HL-60 (cell line): ENCODE measurements at regions not wholly inside any gene's neighbourhood (a gene's known extent, or its start where the extent isn't known, plus 50 kb on each side); places are given as distances from the start of the nearest gene placed in this dataset.

ENCODE experiments used
- DNase-seq, 2 experiments: peaks; one replicate each; pipeline ENCODE4 v3.0.0-alpha.2; 2010 to 2020; ENCODE audit warnings: low read depth in 1 of 2, low spot score in 1 of 2
- H3K27ac ChIP-seq: fragments of 250-450 bp; sonication (Bioruptor Pico); replicated peaks from 2 replicates; pipeline ENCODE4 v1.5.1; 2020; ENCODE audit warnings: mild to moderate bottlenecking, moderate library complexity
- H3K27me3 ChIP-seq: fragments of 250-450 bp; sonication (Bioruptor Pico); 2 replicates; pipeline ENCODE4 v1.5.1; 2021; ENCODE audit warnings: mild to moderate bottlenecking, moderate library complexity; ENCODE audit not compliant: insufficient read depth, poor library complexity, severe bottlenecking
- H3K4me3 ChIP-seq: replicated peaks from 2 replicates; pipeline ENCODE4 v1.5.1; 2011; ENCODE audit warnings: mild to moderate bottlenecking, control low read depth, low read length; ENCODE audit not compliant: insufficient read depth
- GABPA ChIP-seq: IDR thresholded peaks from 2 replicates; pipeline ENCODE4 v1.6.1; 2012; ENCODE audit warnings: low read depth
- POLR2AphosphoS5 ChIP-seq: IDR thresholded peaks from 2 replicates; pipeline ENCODE4 v1.6.1; 2012; ENCODE audit warnings: low read depth
- SPI1 ChIP-seq: IDR thresholded peaks from 2 replicates; pipeline ENCODE4 v1.6.1; 2012; ENCODE audit warnings: low read depth, mild to moderate bottlenecking, borderline replicate concordance
- TF ChIP-seq, protein P1 (sequence below): IDR thresholded peaks from 2 replicates; pipeline ENCODE4 v1.6.1; 2012; ENCODE audit warnings: low read depth; ENCODE audit not compliant: insufficient replicate concordance
- TF ChIP-seq, protein P2 (sequence below): IDR thresholded peaks from one replicate; pipeline ENCODE4 v1.5.1; 2011; ENCODE audit warnings: low read length, control low read depth, inconsistent platforms; ENCODE audit not compliant: insufficient read depth

DNA sequence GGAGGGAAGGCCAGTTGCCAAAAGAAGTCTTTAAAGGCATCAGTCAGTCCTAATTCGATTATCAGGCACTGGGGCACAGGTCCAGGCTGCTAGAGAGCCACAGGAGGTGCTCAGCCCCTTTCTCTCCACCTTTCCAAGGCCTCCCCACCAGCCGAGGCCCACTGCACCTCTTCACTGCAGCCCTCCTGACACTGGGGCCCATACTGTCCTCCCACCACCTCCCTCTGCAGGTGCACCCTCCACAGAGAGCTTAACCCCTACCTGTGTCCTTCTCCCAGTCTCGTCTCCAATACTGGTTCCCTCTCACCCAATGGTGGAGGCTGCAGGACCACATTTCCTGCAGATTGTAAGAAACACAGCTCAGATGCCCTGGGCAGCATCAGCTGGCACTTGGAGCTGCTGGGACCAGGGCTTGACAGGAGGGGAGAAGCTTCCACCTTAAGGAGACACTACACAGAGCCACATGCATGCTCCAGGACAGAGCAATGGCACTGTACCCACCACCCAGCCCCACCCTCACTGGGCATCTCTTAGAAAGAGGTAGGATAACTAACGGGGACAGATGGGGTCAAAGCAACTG lies 81.6 kb upstream of the PRR20G start:
- Histone ChIP-seq H3K27ac (no peak overlapping the region), H3K27me3 (peaks cover 7% of the 10 kb centered on the region), H3K4me3 (no peak overlapping the region)
- TF ChIP-seq, protein P1, sequence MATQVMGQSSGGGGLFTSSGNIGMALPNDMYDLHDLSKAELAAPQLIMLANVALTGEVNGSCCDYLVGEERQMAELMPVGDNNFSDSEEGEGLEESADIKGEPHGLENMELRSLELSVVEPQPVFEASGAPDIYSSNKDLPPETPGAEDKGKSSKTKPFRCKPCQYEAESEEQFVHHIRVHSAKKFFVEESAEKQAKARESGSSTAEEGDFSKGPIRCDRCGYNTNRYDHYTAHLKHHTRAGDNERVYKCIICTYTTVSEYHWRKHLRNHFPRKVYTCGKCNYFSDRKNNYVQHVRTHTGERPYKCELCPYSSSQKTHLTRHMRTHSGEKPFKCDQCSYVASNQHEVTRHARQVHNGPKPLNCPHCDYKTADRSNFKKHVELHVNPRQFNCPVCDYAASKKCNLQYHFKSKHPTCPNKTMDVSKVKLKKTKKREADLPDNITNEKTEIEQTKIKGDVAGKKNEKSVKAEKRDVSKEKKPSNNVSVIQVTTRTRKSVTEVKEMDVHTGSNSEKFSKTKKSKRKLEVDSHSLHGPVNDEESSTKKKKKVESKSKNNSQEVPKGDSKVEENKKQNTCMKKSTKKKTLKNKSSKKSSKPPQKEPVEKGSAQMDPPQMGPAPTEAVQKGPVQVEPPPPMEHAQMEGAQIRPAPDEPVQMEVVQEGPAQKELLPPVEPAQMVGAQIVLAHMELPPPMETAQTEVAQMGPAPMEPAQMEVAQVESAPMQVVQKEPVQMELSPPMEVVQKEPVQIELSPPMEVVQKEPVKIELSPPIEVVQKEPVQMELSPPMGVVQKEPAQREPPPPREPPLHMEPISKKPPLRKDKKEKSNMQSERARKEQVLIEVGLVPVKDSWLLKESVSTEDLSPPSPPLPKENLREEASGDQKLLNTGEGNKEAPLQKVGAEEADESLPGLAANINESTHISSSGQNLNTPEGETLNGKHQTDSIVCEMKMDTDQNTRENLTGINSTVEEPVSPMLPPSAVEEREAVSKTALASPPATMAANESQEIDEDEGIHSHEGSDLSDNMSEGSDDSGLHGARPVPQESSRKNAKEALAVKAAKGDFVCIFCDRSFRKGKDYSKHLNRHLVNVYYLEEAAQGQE, result no peak
- TF ChIP-seq, protein P2, sequence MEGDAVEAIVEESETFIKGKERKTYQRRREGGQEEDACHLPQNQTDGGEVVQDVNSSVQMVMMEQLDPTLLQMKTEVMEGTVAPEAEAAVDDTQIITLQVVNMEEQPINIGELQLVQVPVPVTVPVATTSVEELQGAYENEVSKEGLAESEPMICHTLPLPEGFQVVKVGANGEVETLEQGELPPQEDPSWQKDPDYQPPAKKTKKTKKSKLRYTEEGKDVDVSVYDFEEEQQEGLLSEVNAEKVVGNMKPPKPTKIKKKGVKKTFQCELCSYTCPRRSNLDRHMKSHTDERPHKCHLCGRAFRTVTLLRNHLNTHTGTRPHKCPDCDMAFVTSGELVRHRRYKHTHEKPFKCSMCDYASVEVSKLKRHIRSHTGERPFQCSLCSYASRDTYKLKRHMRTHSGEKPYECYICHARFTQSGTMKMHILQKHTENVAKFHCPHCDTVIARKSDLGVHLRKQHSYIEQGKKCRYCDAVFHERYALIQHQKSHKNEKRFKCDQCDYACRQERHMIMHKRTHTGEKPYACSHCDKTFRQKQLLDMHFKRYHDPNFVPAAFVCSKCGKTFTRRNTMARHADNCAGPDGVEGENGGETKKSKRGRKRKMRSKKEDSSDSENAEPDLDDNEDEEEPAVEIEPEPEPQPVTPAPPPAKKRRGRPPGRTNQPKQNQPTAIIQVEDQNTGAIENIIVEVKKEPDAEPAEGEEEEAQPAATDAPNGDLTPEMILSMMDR, result no peak
- TF ChIP-seq SPI1, result no peak
- no peak for TF ChIP-seq POLR2AphosphoS5
- TF ChIP-seq GABPA, result no peak
- DNase-seq, result no peak

DNA sequence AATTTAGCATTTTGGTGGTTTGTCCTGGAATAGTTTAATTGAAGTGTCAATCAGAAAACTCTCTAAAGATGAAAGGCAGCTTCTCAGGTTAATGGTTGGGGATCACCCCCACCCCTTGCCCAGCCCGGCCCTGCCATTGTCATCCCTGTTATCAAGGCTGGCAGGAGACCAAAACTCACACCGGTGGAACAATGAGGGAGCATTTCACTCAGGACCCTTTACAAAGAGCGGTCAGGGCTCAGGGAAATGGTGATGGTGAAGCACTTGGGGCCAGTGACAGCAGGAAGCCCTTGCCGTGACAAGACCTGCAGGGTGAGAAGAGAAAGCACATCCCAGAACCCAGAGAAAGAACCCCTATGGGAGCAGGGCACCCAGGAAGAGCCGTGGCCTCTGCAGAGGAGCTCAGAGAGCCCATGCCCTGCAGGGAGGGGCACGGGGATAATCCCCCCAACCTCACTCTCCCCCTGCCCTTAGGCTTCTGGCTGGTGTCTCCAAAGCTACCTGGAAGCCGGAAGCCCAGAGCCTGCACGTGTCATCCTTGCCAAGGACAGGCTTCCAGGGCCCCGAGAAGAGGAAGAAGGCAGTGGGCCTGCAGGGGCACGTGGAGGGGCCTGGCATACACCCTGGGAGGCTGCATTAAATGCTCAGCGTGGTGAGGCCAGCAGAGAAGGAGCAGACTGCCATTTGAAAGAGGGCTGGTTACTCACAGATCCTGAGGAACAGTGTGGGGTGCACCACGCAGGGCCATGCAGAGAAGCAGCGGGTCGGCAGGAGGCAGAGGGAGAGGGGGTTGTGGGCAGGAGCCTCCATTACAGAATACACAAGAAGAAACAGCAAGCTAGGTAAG lies 80.6 kb upstream of the PRR20G start:
- Histone ChIP-seq H3K27ac (no peak overlapping the region), H3K4me3 (no peak overlapping the region), H3K27me3 (peaks cover 7% of the 10 kb centered on the region)
- TF ChIP-seq GABPA, result no peak
- TF ChIP-seq, protein P2, result no peak
- no peak for TF ChIP-seq SPI1
- TF ChIP-seq, protein P1, result no peak
- TF ChIP-seq POLR2AphosphoS5, result no peak
- DNase-seq, result no peak

DNA sequence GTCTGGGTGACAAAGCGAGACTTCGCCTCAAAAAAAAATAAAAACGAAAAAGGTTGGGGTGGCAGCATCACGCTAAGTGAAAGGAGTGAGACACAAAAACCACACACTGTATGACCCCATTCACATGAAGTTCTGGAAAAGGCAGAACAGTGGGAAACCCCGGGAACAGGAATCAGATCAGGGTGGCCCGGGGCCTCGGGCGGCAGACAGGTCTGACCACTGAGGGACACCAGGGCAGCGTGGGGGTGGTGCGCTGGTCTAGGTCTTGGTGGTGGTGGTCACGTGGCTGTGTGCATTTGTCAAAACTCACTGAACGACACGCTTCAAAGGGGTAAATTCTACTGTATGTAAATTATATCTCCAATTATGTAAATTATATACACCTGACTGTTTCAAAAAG lies 79.7 kb upstream of the PRR20G start:
- TF ChIP-seq, protein P1, result no peak
- no peak for TF ChIP-seq SPI1
- TF ChIP-seq GABPA, result no peak
- TF ChIP-seq POLR2AphosphoS5, result no peak
- Histone ChIP-seq H3K4me3 (no peak overlapping the region), H3K27me3 (peaks cover 7% of the 10 kb centered on the region), H3K27ac (no peak overlapping the region)
- no peak for DNase-seq
